ENCODE measurements at regions not wholly inside any gene's neighbourhood (a gene's known extent, or its start where the extent isn't known, plus 50 kb on each side); places are given as distances from the start of the nearest gene placed in this dataset.
"Not testable (repeated sequence)": the region's sequence is repeated elsewhere in the genome, so short reads cannot be mapped to it uniquely, and the experiment has no call there.

DNA sequence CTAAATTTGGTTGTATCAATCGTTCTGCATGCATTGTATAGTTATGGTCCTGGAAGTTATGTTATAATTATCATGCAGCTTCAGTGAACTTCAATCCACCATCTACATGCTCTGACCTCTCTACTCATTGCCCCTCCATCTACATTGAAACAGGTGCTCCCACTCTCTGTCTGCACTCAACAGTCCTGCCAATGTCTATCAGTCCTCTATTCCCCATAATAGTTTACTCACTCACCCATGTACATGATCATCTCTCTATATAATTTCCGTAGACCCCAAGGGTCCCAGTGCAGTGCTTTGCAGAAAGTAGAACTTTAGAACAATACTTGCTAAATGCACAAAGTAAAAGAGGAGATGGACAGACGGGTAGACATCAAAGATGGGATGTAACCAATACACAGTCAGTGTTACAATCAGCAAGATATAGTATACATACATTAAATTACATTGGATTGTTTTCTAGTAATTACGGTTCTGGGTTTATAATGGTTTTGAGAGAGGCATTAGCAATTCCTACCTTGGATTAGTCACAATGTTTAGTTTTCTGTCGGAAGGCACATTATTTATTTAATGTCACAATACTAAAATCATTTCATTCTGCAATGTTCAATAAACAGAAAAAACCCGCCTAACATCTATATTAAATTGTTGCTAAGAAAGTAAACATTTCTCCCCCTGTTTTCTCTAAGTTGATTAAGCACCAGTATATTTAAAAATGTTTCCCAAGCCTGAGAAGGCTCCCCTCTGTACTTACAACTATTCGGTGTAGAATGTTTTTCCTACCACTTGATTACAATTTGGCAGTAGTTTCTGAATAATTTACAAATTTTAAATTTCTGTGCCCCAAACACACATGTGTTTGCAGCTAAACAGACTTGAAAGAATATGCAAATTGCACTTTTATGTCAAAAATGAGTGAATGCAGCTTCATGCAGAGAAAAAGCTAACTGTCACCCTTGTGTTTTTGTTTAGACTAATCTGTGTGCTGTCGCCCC is 94.4 kb upstream of the SIX2 start:
- no peak for DNase-seq (ENCODE audit: low read depth in 1 of 2, low spot score in 1 of 2)
- in situ Hi-C loops (cut with HindIII; ENCODE audit: low pct_unique_long_range_greater_than_20kb, low sequenced_read_pairs), result no loop called here
- TF ChIP-seq JUND (IDR thresholded peaks at IDR 0.05; ENCODE audit: low read depth), result no peak

DNA sequence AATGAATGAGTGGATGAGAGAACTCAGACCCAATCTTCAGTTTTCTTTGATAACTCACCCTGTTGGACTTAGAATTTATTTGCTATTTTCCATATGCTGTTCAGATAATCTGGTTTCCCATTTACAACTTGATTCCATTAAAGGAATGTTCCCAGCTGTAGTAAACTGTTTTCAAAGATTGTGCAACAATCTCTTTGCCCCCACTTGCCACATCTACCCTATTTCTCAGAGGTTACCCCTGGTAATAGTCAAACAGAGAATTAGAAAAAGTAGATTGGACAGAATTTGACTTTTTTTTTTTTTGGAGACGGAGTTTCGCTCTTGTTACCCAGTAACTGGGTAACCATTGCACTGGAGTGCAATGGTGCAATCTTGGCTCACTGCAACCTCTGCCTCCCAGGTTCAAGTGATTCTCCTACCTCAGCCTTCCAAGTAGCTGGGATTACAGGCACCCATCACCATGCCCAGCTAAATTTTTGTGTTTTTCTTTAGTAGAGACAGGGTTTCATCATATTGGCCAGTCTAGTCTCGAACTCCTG is 93.4 kb upstream of the SIX2 start:
- TF ChIP-seq JUND (IDR thresholded peaks at IDR 0.05; ENCODE audit: low read depth), result no peak
- in situ Hi-C loops (cut with HindIII; ENCODE audit: low pct_unique_long_range_greater_than_20kb, low sequenced_read_pairs), result no loop called here
- DNase-seq (ENCODE audit: low read depth in 1 of 2, low spot score in 1 of 2), result no peak

DNA sequence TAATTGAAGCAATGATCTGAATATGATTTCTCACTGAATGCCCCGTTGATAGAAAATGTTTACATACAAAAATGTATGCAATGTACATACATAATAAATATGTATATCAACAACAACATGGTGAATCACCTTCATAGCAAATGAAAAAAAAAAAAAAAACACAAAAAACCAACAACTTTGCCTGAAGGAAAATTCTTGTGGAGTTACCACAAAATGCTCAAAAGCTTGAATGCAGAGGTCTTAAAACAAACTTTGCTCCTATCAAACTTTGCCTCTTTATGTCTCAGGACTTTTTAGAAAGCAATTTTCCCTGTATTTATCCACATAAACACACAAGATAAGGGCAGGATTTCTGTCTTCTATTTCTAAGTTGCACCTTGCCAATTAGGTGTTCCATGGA is 92.9 kb upstream of the SIX2 start:
- no peak for TF ChIP-seq JUND (IDR thresholded peaks at IDR 0.05; ENCODE audit: low read depth)
- in situ Hi-C loops (cut with HindIII; ENCODE audit: low pct_unique_long_range_greater_than_20kb, low sequenced_read_pairs), result no loop called here
- no peak for DNase-seq (ENCODE audit: low read depth in 1 of 2, low spot score in 1 of 2)

DNA sequence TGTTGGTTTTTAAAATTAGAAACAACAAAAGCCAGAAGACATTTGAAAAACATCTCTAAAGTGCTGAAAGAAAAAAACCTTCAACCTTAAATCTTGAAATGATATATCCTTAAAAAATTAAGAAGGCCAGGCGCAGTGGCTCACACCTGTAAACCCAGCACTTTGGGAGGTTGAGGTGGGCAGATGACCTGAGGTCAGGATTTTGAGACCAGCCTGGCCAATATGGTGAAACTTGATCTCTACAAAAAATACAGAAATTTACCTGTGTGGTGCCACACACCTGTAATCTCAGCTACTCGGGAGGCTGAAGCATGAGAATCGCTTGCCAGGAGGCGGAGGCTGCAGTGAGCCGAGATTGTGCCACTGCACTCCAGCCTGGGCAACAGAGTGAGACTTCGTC is 87.7 kb upstream of the SIX2 start:
- TF ChIP-seq JUND (IDR thresholded peaks at IDR 0.05; ENCODE audit: low read depth), result no peak
- in situ Hi-C loops (cut with HindIII; ENCODE audit: low pct_unique_long_range_greater_than_20kb, low sequenced_read_pairs), result no loop called here
- DNase-seq (ENCODE audit: low read depth in 1 of 2, low spot score in 1 of 2), result no peak

DNA sequence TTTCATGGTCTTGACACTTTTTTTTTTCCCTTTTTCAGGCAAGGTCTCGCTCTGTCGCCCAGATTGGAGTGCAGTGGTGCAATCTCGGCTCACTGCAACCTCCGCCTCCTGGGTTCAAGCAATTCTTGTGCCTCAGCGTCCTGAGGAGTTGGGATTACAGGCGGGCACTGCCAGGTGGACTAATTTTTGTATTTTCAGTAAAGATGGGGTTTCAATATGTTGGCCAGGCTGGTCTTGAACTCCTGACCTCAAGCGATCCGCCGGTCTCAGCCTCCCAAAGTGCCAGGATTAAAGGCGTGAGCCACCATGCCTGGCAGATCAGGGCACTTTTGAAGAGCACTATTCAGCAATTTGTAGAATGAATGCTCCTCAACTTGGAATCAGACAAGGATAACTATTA is 86.8 kb upstream of the SIX2 start:
- in situ Hi-C loops (cut with HindIII; ENCODE audit: low pct_unique_long_range_greater_than_20kb, low sequenced_read_pairs); DNase-seq (ENCODE audit: low read depth in 1 of 2, low spot score in 1 of 2): not testable (repeated sequence)

DNA sequence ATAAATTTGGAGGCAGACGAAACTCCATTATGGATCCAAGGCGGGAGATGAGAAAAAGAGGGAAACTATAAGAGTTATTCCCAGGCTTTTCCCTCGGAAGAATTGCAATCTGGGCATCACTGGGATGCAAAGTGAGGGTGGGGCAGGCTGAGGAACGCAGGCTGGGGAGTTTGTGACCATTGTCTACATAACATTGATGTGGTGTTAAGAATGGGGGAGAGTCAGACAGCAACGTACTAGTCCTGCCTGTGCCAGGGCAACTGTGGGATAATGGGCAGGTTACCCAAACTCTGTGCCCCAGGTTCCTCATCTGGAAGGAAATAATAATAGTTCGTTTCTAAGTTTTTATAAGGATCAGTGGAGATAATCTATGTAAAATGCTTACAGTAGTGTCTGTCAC is 84.4 kb upstream of the SIX2 start:
- no peak for DNase-seq (ENCODE audit: low read depth in 1 of 2, low spot score in 1 of 2)
- in situ Hi-C loops (cut with HindIII; ENCODE audit: low pct_unique_long_range_greater_than_20kb, low sequenced_read_pairs), result no loop called here
- no peak for TF ChIP-seq JUND (IDR thresholded peaks at IDR 0.05; ENCODE audit: low read depth)

DNA sequence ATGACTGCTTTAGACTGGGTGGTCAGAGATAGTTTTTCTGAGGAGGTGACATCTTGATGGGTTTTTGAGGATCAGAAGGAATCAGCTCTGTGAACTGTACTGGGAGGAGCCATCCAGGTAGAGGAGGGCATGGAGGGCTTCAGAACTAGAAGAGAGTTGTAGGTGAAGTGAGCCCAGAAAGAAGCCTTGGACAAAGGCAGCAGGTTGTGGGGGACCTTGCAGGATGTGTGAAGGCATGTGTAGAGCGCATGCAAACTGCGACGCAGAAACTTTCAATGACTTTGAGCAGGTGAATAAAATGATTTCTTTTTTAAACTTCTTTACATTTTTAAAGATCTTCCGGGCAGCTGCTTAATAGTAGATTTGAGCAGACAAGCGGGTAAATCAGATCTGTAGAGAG is 83.9 kb upstream of the SIX2 start:
- in situ Hi-C loops (cut with HindIII; ENCODE audit: low pct_unique_long_range_greater_than_20kb, low sequenced_read_pairs), result no loop called here
- DNase-seq (ENCODE audit: low read depth in 1 of 2, low spot score in 1 of 2), result no peak
- TF ChIP-seq JUND (IDR thresholded peaks at IDR 0.05; ENCODE audit: low read depth), result no peak

DNA sequence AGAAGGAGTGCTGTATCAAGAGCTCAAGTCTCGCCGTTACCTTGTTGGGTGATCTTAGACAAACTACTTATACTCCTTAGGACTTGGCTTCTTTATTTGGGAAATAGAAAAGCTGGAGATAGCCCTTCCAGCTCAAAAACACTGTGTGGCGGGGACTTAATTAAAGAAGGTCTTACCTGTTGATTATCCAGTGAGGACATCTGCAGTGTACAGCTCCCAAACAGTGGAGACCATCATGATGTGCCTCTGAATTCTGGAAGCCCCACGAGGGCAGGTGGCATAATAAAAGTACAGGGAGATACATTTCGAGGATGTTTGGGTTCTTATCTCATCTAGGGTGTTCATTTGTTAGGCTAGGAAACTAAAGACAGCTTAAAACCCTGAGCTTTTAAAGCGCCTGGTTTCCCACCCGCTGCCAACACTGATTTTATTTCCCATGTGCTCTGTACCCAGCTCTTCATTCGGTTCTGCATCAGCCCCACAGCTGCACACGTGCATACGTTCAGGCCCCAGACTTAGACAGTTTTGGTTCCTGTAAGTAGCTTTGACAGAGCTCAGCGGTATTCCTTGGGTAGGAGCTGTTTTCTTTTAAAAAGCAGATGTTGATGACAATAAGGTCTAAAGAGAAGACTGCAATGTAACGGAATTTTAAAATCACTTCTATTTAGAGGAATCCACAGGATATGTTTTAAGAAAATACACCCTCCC is 80.5 kb upstream of the SIX2 start:
- in situ Hi-C loops (cut with HindIII; ENCODE audit: low pct_unique_long_range_greater_than_20kb, low sequenced_read_pairs), result no loop called here
- no peak for DNase-seq (ENCODE audit: low read depth in 1 of 2, low spot score in 1 of 2)
- no peak for TF ChIP-seq JUND (IDR thresholded peaks at IDR 0.05; ENCODE audit: low read depth)

DNA sequence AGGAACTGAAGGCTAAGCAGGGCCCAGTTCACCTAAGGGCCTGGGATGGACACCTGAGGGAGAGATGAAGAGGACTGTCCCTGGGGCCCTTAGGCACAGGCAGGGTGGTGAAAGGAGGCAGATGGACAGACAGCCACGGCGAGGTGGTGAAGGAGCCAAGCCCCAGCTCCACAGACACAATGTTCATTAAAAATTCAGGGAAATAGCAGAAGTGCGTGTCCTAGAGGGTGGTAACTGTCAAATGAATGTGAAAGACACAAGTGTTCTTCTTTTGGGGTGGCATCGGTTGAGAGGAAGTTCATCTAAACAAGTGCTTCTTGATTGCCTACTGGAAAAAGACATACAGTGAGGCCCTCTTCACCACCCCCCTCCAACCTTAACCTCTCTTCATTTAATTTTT is 76.2 kb upstream of the SIX2 start:
- TF ChIP-seq JUND (IDR thresholded peaks at IDR 0.05; ENCODE audit: low read depth), result no peak
- in situ Hi-C loops (cut with HindIII; ENCODE audit: low pct_unique_long_range_greater_than_20kb, low sequenced_read_pairs), result no loop called here
- no peak for DNase-seq (ENCODE audit: low read depth in 1 of 2, low spot score in 1 of 2)

DNA sequence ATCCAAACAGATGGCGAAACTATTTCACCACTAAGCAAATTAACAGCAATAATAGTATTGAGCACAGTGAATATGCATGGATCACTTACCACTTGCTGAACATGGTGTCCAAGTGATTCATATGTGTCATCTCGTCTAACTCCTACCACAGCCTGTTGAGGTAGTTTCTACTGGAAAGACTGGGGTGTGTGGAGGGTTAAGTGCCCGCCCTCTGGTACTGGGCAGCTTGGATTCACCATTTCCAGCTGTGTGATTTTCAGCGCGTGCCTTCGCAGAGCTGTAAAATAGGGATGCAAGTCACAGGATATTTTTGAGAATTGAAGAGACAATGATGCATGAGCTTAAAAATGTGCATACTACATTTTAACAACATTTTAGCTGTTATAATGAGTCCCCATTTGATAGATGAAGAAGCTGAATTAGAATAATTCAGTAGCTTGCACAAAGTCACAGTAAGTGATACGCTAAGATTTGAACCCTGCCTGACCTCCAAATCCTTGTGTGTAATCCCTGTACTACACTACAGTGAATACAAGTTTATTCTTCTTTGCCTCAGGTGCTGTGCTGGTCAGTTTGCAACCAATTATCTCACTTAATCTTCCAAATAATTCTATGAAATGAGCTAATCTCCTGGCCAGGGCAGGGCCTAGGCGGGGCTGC is 75.2 kb upstream of the SIX2 start:
- DNase-seq (ENCODE audit: low read depth in 1 of 2, low spot score in 1 of 2), result no peak
- no peak for TF ChIP-seq JUND (IDR thresholded peaks at IDR 0.05; ENCODE audit: low read depth)
- in situ Hi-C loops (cut with HindIII; ENCODE audit: low pct_unique_long_range_greater_than_20kb, low sequenced_read_pairs), result no loop called here

DNA sequence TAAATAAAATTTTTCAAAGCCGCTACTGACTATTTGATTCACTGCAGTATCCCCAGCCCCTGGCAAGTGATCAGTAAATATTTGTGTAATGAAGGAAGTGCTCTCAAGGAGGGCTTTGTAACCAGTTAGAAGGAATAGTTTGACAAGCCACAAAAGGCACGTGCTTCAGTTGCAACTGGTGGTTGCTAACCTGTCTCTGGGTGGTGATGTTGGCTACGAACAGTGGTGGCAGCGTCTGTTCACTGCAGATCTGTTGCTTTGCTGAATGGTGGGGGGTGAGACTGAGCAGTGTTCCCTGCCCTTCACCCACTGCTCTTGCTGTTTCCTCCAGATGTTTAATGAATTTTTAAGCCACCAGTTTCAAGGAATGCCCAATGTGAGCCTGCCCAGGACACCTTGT is 73.9 kb upstream of the SIX2 start:
- peak in 1 of 2 experiments; percentile 38 for DNase-seq (ENCODE audit: low read depth in 1 of 2, low spot score in 1 of 2)

DNA sequence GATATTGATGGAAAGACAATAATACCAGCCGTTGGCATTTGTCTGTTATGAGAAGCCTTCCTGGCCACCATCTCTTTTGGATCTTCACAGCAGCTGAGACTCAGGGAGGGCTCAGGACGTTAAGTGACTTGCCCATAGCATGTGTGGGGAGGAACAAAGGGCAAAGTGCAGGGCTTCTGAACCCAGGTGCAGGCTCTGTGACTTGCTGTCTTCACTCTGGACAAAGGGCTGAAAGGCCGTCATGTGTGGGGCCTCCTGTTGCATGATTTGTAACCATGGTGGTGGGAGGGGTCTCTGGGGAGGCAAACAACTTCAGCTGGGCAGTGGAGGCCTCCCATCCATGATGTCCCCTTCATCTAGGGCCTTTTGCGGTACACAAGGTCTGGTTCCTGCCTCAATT is 65.5 kb upstream of the SIX2 start:
- no peak for TF ChIP-seq JUND (IDR thresholded peaks at IDR 0.05; ENCODE audit: low read depth)
- in situ Hi-C loops (cut with HindIII; ENCODE audit: low pct_unique_long_range_greater_than_20kb, low sequenced_read_pairs), result no loop called here
- no peak for DNase-seq (ENCODE audit: low read depth in 1 of 2, low spot score in 1 of 2)

More for the DNA sequence above, 73.9 kb upstream of the SIX2 start:
- no peak for TF ChIP-seq JUND (IDR thresholded peaks at IDR 0.05; ENCODE audit: low read depth)
- in situ Hi-C loops (cut with HindIII; ENCODE audit: low pct_unique_long_range_greater_than_20kb, low sequenced_read_pairs), result no loop called here

DNA sequence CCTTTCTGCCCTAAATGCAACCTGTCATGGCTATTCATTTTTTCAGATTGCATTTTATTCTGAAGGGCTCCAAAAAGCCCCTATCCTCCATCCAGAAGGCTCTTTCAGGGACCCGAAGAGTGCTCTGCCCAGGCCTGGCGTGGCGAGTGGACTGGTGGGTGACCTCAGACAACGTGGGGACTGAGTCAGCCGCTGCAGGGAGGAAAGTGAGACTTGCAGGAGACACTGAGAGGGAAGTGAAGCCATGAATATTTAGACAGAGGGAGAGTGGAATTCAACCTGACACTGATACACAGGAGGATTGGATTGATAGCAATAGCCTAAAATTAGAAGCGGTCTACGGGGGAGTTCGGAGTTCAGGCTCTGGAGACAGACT is 63.6 kb upstream of the SIX2 start:
- no peak for DNase-seq (ENCODE audit: low read depth in 1 of 2, low spot score in 1 of 2)

More for the DNA sequence above, 63.6 kb upstream of the SIX2 start:
- TF ChIP-seq JUND (IDR thresholded peaks at IDR 0.05; ENCODE audit: low read depth), result no peak
- in situ Hi-C loops (cut with HindIII; ENCODE audit: low pct_unique_long_range_greater_than_20kb, low sequenced_read_pairs), result no loop called here

All from T47D (cell line).